Mesenchymal stem cell (in vitro differentiated cells and primary cell): ENCODE measurements at regions not wholly inside any gene's neighbourhood (a gene's known extent, or its start where the extent isn't known, plus 50 kb on each side); places are given as distances from the start of the nearest gene placed in this dataset.

Experiments
- DNase-seq: peaks from one replicate; pipeline ENCODE4 v3.0.0-alpha.2; 2013
- H2AFZ ChIP-seq: one replicate; pipeline ENCODE4 v1.6.1; 2013; ENCODE audit warnings: low read depth, mild to moderate bottlenecking, control low read depth, inconsistent platforms, low read length, moderate library complexity
- H2AK5ac ChIP-seq: 2 replicates; pipeline ENCODE4 v1.6.1; 2013; ENCODE audit warnings: low read length, moderate library complexity, mild to moderate bottlenecking, inconsistent platforms; ENCODE audit not compliant: severe bottlenecking
- H2BK120ac ChIP-seq: one replicate; pipeline ENCODE4 v1.6.1; 2013; ENCODE audit warnings: low read depth, mild to moderate bottlenecking, inconsistent platforms, low read length, moderate library complexity
- H2BK12ac ChIP-seq, 2 experiments: one replicate each; pipeline ENCODE4 v1.6.1; 2013; ENCODE audit warnings: inconsistent platforms in 2 of 2, low read length in 2 of 2, mild to moderate bottlenecking in 2 of 2, moderate library complexity in 2 of 2, control low read depth in 1 of 2
- H2BK15ac ChIP-seq: one replicate; pipeline ENCODE4 v1.6.1; 2013; ENCODE audit warnings: mild to moderate bottlenecking, low read depth, inconsistent platforms; ENCODE audit not compliant: poor library complexity, severe bottlenecking
- H2BK5ac ChIP-seq: 2 replicates; pipeline ENCODE4 v1.6.1; 2013; ENCODE audit warnings: low read depth, mild to moderate bottlenecking, low read length, control low read depth, inconsistent platforms; ENCODE audit not compliant: poor library complexity, severe bottlenecking
- H3K14ac ChIP-seq, 2 experiments: one replicate each; pipeline ENCODE4 v1.6.1; 2013; ENCODE audit warnings: inconsistent platforms in 2 of 2, low read length in 2 of 2, control low read depth in 1 of 2, mild to moderate bottlenecking in 1 of 2, moderate library complexity in 1 of 2
- H3K18ac ChIP-seq, 2 experiments: one replicate each; pipeline ENCODE4 v1.6.1; 2013; ENCODE audit warnings: inconsistent platforms in 2 of 2, low read length in 2 of 2, control low read depth in 1 of 2, low read depth in 1 of 2, mild to moderate bottlenecking in 1 of 2
- H3K23ac ChIP-seq, 2 experiments: one replicate each; pipeline ENCODE4 v1.6.1; 2013; ENCODE audit warnings: inconsistent platforms in 2 of 2, low read length in 2 of 2, mild to moderate bottlenecking in 2 of 2, moderate library complexity in 2 of 2, control low read depth in 1 of 2
- H3K27ac ChIP-seq: 2 replicates; pipeline ENCODE4 v1.5.1; 2013; ENCODE audit warnings: mild to moderate bottlenecking, moderate library complexity, low read length, control low read depth, inconsistent platforms; ENCODE audit not compliant: poor library complexity, severe bottlenecking
- H3K27me3 ChIP-seq, 2 experiments: 2 replicates each; pipeline versions ENCODE4 v1.6.1 to v1.7.0; 2013; ENCODE audit warnings: low read length in 2 of 2, mild to moderate bottlenecking in 2 of 2, moderate library complexity in 2 of 2, control low read depth in 1 of 2, inconsistent platforms in 1 of 2; ENCODE audit not compliant: control insufficient read depth in 1 of 2, insufficient read depth in 1 of 2
- H3K36me3 ChIP-seq, 2 experiments: 2 replicates each; pipeline versions ENCODE4 v1.6.1 to v1.7.0; 2013; ENCODE audit warnings: low read length in 2 of 2, control low read depth in 1 of 2, inconsistent platforms in 1 of 2, low read depth in 1 of 2, mild to moderate bottlenecking in 1 of 2; ENCODE audit not compliant: insufficient read depth in 2 of 2, control insufficient read depth in 1 of 2
- H3K4ac ChIP-seq, 2 experiments: one replicate each; pipeline ENCODE4 v1.6.1; 2013; ENCODE audit warnings: inconsistent platforms in 2 of 2, low read length in 2 of 2, mild to moderate bottlenecking in 2 of 2, moderate library complexity in 2 of 2, control low read depth in 1 of 2, low read depth in 1 of 2
- H3K4me1 ChIP-seq: 2 replicates; pipeline ENCODE4 v1.6.1; 2013; ENCODE audit warnings: low read depth, low read length, control low read depth; ENCODE audit not compliant: control insufficient read depth, insufficient read depth
- H3K4me2 ChIP-seq: 2 replicates; pipeline ENCODE4 v1.6.1; 2013; ENCODE audit warnings: low read length, mild to moderate bottlenecking, inconsistent platforms; ENCODE audit not compliant: poor library complexity, severe bottlenecking
- H3K4me3 ChIP-seq, 2 experiments: 2 replicates each; pipeline versions ENCODE4 v1.5.1 to v1.7.0; 2013; ENCODE audit warnings: low read length in 2 of 2, mild to moderate bottlenecking in 2 of 2, control low read depth in 1 of 2, low read depth in 1 of 2; ENCODE audit not compliant: insufficient read depth in 1 of 2
- H3K79me1 ChIP-seq: replicated peaks from 2 replicates; pipeline ENCODE4 v1.6.1; 2013; ENCODE audit warnings: mild to moderate bottlenecking, control low read depth, low read length, inconsistent platforms; ENCODE audit not compliant: poor library complexity, severe bottlenecking
- H3K9ac ChIP-seq: 2 replicates; pipeline ENCODE4 v1.7.0; 2013; ENCODE audit warnings: mild to moderate bottlenecking, low read length, moderate library complexity
- H3K9me3 ChIP-seq: 2 replicates; pipeline ENCODE4 v1.7.0; 2013; ENCODE audit warnings: mild to moderate bottlenecking, low read length; ENCODE audit not compliant: control insufficient read depth
- H4K8ac ChIP-seq: one replicate; pipeline ENCODE4 v1.6.1; 2013; ENCODE audit warnings: inconsistent platforms, mild to moderate bottlenecking, low read length, moderate library complexity
- H4K91ac ChIP-seq: one replicate; pipeline ENCODE4 v1.6.1; 2013; ENCODE audit warnings: mild to moderate bottlenecking, low read length, inconsistent platforms
- WGBS: methylation state at CpG from one replicate; pipeline ENCODE4 v1.1.7; 2013; ENCODE audit warnings: mixed read lengths; 5-methylcytosine and 5-hydroxymethylcytosine counted together

DNA sequence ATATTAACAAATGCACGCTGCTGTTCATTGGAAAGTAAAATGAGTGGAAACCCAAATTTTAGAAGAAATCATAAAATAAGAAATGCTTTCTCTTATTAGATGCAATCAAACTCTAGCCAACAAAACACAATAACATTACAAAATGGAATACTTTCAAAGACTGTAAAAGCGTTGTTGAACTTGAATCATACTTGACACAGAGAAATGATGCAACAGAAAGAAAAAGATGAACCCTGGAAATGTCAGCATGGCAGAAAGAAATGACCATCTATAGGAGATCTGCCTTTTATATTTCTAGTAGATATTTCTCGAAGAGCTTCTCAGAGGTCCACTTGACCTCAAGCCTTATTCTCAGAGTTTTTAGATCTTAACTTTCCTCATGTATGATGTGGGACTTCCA lies 170.6 kb upstream of the MEIS1 start:
- Histone ChIP-seq H4K91ac (no peak overlapping the region), H2BK12ac (no peak overlapping the region), H3K23ac (no peak overlapping the region), H3K4me1 (no peaks in the 10 kb centered on the region), H2BK120ac (no peak overlapping the region), H3K27ac (no peak overlapping the region), H3K14ac (no peak overlapping the region), H3K9ac (no peak overlapping the region), H3K27me3 (no peaks in the 10 kb centered on the region), H3K79me1 (no peaks in the 10 kb centered on the region), H2BK5ac (no peak overlapping the region), H2AFZ (no peak overlapping the region), H3K4me3 (no peak overlapping the region), H2BK15ac (no peak overlapping the region), H3K4me2 (no peak overlapping the region), H3K36me3 (no peaks in the 10 kb centered on the region), H3K9me3 (no peaks in the 10 kb centered on the region), H4K8ac (no peak overlapping the region), H2AK5ac (no peak overlapping the region), H3K4ac (no peak overlapping the region), H3K18ac (no peak overlapping the region)
- WGBS = 100% methylated on average over 1 of the region's 3 CpGs
- no peak for DNase-seq

DNA sequence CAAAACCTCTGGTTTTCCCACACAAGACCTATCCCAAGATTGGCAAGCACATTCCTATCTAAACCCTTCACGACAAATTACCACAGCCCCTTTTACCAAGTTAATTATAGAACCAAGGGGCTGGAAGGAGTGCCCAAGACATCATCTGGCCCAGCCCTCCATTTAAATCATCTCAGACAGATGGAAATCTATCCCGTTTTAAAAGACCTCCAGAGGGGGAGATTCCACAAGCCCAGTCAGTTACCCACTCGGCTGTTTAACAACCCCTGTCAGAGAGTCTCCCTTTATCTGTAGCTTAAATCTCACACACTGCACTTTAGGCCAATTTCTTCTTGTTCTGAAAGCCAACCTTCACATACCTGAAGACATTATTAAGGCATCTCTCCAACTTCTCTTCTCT lies 179.1 kb upstream of the MEIS1 start:
- H3K27ac ChIP-seq = no peak overlapping the region
- no peaks in the 10 kb centered on the region for H3K79me1 ChIP-seq
- no peak overlapping the region for H3K23ac ChIP-seq
- 20% methylated on average over 3 of the region's 3 CpGs for WGBS
- no peak overlapping the region for H3K9ac ChIP-seq
- H2BK120ac ChIP-seq = no peak overlapping the region
- H3K9me3 ChIP-seq = no peaks in the 10 kb centered on the region
- no peak overlapping the region for H3K4me2 ChIP-seq
- no peak overlapping the region for H4K8ac ChIP-seq
- H3K36me3 ChIP-seq = no peaks in the 10 kb centered on the region
- H3K4me3 ChIP-seq = no peak overlapping the region
- H3K14ac ChIP-seq = no peak overlapping the region
- H3K4ac ChIP-seq = no peak overlapping the region
- H3K4me1 ChIP-seq = no peaks in the 10 kb centered on the region
- DNase-seq = no peak
- H2AFZ ChIP-seq = no peak overlapping the region
- no peak overlapping the region for H3K18ac ChIP-seq
- no peak overlapping the region for H2BK12ac ChIP-seq
- H3K27me3 ChIP-seq = no peaks in the 10 kb centered on the region
- H4K91ac ChIP-seq = no peak overlapping the region
- no peak overlapping the region for H2BK5ac ChIP-seq
- no peak overlapping the region for H2AK5ac ChIP-seq
- no peak overlapping the region for H2BK15ac ChIP-seq

DNA sequence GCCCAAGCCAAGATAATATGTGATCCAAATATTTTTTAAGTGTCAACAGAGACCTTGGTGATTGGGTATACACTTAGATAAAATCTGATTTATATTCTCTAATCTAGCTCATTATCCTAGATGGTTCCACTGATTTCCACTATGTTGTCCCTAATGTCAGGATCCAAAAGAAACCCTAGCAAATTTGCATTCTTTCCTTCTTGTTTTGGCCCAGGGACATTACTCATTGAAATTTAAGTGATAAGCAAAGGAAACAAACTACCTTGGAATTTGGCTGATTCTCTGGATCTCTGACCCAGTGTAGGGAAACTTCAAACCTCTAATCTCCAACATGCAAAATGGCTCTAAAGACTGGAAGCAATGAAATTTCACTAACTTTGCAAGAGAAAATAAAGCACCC lies 179.8 kb upstream of the MEIS1 start:
- no peaks in the 10 kb centered on the region for H3K27me3 ChIP-seq
- H4K8ac ChIP-seq = no peak overlapping the region
- H3K4me3 ChIP-seq = no peak overlapping the region
- no peak overlapping the region for H3K4ac ChIP-seq
- H3K36me3 ChIP-seq = no peaks in the 10 kb centered on the region
- H2BK5ac ChIP-seq = no peak overlapping the region
- H2AFZ ChIP-seq = no peak overlapping the region
- no peaks in the 10 kb centered on the region for H3K79me1 ChIP-seq
- no peak overlapping the region for H3K23ac ChIP-seq
- H3K18ac ChIP-seq = no peak overlapping the region
- no peak for DNase-seq
- no peak overlapping the region for H2AK5ac ChIP-seq
- H2BK120ac ChIP-seq = no peak overlapping the region
- no peak overlapping the region for H2BK15ac ChIP-seq
- no peaks in the 10 kb centered on the region for H3K9me3 ChIP-seq
- no peak overlapping the region for H3K27ac ChIP-seq
- no peak overlapping the region for H3K14ac ChIP-seq
- no peak overlapping the region for H2BK12ac ChIP-seq
- no peak overlapping the region for H3K4me2 ChIP-seq
- H4K91ac ChIP-seq = no peak overlapping the region
- H3K4me1 ChIP-seq = no peaks in the 10 kb centered on the region
- no peak overlapping the region for H3K9ac ChIP-seq

DNA sequence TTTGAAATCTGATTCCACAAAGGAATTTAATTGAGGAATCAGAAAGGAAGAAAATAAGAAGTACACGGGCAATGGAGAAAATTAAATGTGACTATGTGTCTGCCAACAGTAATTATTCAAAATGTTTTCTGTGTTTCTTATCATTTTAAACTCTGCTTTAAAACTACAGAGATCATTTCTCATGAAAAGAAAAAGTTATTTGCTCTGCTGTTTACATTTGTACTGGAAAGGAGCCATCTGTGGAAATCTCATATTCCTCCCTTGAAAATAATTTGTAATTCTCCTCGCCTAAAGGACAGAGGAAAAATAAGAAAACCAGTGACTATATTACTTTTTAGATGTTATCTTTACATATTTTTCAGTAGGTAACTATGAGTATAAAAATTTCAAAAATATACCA lies 181.9 kb upstream of the MEIS1 start:
- Histone ChIP-seq H3K18ac (no peak overlapping the region), H2BK5ac (no peak overlapping the region), H3K27me3 (no peaks in the 10 kb centered on the region), H3K4me1 (no peaks in the 10 kb centered on the region), H2AK5ac (no peak overlapping the region), H2BK15ac (no peak overlapping the region), H2BK12ac (no peak overlapping the region), H3K9ac (no peak overlapping the region), H3K9me3 (no peaks in the 10 kb centered on the region), H2AFZ (no peak overlapping the region), H3K23ac (no peak overlapping the region), H3K4ac (no peak overlapping the region), H3K27ac (no peak overlapping the region), H3K4me3 (no peak overlapping the region), H3K4me2 (no peak overlapping the region), H2BK120ac (no peak overlapping the region), H4K91ac (no peak overlapping the region), H3K36me3 (no peaks in the 10 kb centered on the region), H3K79me1 (no peaks in the 10 kb centered on the region), H4K8ac (no peak overlapping the region), H3K14ac (no peak overlapping the region)
- WGBS = 100% methylated on average over 1 of the region's 2 CpGs
- DNase-seq = no peak
